Chondrocyte (in vitro differentiated cells): ENCODE measurements at regions not wholly inside any gene's neighbourhood (a gene's known extent, or its start where the extent isn't known, plus 50 kb on each side); places are given as distances from the start of the nearest gene placed in this dataset.

Source experiments
- DNase-seq: peaks from one replicate; pipeline ENCODE4 v3.0.0; 2021; ENCODE audit warnings: mixed read lengths, low spot score
- H3K27ac Mint-ChIP-seq: one replicate; pipeline ENCODE4 v1.8.0; 2021; ENCODE audit warnings: mild to moderate bottlenecking, moderate library complexity, mixed read lengths; ENCODE audit not compliant: unreplicated experiment
- H3K27me3 Mint-ChIP-seq: 2 replicates; pipeline ENCODE4 v1.8.0; 2021; ENCODE audit warnings: low read depth, mixed read lengths
- H3K36me3 Mint-ChIP-seq: 2 replicates; pipeline ENCODE4 v1.8.0; 2021; ENCODE audit warnings: low read depth, mixed read lengths
- H3K4me1 Mint-ChIP-seq: 2 replicates; pipeline ENCODE4 v1.8.0; 2021; ENCODE audit warnings: low read depth, mild to moderate bottlenecking, mixed read lengths
- H3K4me3 Mint-ChIP-seq: one replicate; pipeline ENCODE4 v1.8.0; 2021; ENCODE audit warnings: mild to moderate bottlenecking, moderate library complexity, mixed read lengths; ENCODE audit not compliant: unreplicated experiment
- H3K9me3 Mint-ChIP-seq: 2 replicates; pipeline ENCODE4 v1.8.0; 2021; ENCODE audit warnings: low read depth, mixed read lengths
- CTCF ChIP-seq: fragments of 200-600 bp; sonication (generic); IDR thresholded peaks from 2 replicates; pipeline ENCODE4 v1.5.0; 2021; ENCODE audit warnings: antibody characterized with exemption, mild to moderate bottlenecking, moderate library complexity

DNA sequence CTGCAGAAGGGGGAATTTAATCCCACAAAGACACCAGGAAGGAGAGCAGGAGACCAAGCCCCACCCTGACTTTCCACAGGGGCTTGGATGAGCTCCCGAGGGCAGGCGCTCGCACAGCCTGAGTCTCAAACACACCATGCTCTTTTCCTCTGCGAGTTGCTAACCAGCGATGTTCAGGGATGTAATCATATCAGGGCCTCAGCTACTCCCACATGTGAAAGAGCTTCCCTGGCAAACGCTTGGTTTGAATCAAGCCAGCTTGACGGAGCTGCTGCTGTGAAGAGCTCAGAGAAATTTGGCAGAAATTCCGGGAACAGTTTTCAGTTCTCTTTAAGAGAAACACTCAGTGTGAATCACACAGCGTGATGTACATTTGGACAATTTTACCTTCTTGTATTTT, 385.8 kb downstream of the GALR1 start:
- no peak for TF ChIP-seq CTCF
- no peak for DNase-seq
- Mint-ChIP-seq H3K27ac (no peak overlapping the region), H3K4me3 (no peak overlapping the region), H3K36me3 (no peaks in the 10 kb centered on the region), H3K27me3 (peaks cover 5% of the 10 kb centered on the region), H3K4me1 (no peaks in the 10 kb centered on the region), H3K9me3 (peaks cover 20% of the 10 kb centered on the region)

DNA sequence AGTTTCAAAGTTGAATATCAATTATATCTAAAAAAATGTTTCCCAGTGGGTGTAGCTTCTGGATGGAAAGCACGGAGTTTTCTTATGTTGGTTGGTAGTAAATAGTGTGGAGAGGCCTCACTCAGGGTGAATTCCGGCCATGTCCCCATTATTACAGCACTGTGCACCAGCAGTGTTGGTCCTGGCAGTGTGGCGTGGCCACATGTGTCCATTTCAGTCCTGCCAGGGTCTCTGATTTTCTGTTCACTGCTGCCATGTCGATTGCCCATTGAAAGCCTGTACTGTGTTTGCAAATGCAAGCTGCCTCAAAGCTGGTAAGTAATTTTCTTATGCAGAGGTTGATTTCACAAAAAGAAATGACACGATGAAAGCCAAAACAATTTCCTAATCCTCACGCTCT, 386.2 kb downstream of the GALR1 start:
- Mint-ChIP-seq H3K36me3 (no peaks in the 10 kb centered on the region), H3K4me3 (no peak overlapping the region), H3K27ac (no peak overlapping the region), H3K9me3 (peaks cover 20% of the 10 kb centered on the region), H3K27me3 (peaks cover 5% of the 10 kb centered on the region), H3K4me1 (no peaks in the 10 kb centered on the region)
- DNase-seq, result no peak
- TF ChIP-seq CTCF, result no peak

DNA sequence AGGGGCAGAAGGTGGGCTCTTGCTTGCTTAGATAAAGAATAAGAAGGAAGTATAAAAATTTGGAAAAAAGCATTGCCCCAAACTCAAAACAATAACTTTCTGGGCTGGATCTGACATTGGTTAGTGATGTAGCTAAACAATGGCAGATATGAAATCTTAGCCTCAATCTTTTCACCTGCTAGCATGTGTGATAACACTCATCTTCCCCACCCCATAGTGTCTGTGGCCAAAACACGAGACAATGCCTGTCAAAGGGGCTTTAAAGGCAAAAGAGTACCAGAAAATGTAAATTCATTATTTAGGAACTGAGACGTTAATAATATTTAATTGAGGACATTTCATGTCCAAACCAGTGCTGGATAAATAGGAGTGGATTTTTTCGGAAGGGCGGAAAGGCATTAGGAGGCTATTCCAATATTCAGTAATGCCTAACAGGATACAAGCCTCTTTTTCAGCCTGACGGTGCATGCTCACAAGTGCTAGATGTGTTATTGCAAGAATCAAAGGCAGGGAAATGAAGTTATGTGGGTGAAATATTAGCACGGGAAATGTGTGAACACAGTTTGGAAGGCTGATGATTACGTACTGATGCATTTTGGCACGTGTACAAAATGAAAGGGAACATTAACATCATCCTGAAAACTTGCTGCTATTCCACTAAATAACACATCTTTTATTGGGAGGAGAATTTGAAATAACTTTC, 395.7 kb downstream of the GALR1 start:
- Mint-ChIP-seq H3K4me1 (no peaks in the 10 kb centered on the region), H3K36me3 (no peaks in the 10 kb centered on the region), H3K4me3 (no peak overlapping the region), H3K27ac (no peak overlapping the region), H3K27me3 (peaks cover 14% of the 10 kb centered on the region), H3K9me3 (peaks cover under 1% of the 10 kb centered on the region)
- DNase-seq, result no peak
- TF ChIP-seq CTCF, result no peak

DNA sequence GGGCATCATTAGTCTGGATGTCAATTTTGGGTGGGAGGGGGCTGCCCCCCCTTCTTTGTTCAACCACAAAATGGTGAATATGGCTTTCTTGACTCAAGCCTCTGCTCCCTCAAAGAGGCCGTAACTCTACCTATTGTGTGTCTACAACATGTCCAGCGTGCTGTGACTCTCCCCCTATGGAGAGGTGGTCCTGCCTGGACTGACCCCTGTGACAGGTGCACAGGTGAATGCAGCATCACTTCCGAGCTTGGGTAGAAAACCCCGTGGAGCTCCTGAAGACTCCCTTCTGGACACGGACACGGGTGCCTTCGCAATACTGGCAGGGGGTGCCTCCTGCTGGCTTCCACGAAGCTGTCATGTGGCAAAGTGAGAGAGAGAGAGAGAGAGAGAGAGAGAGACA, 397.8 kb downstream of the GALR1 start:
- H3K4me3 Mint-ChIP-seq, result no peak overlapping the region
- TF ChIP-seq CTCF, result no peak
- H3K9me3 Mint-ChIP-seq, result no peaks in the 10 kb centered on the region
- H3K27me3 Mint-ChIP-seq, result peaks cover 16% of the 10 kb centered on the region
- H3K4me1 Mint-ChIP-seq, result peaks cover 2% of the 10 kb centered on the region
- H3K27ac Mint-ChIP-seq, result no peak overlapping the region
- H3K36me3 Mint-ChIP-seq, result no peaks in the 10 kb centered on the region
- DNase-seq, result no peak

GRCh38 chr18:77648411-77648810, 398.8 kb downstream of the GALR1 start:
- H3K36me3 Mint-ChIP-seq, result no peaks in the 10 kb centered on the region
- peaks cover 2% of the 10 kb centered on the region for H3K4me1 Mint-ChIP-seq

More at GRCh38 chr18:77648411-77648810, 398.8 kb downstream of the GALR1 start:
- Mint-ChIP-seq H3K27ac (no peak overlapping the region), H3K9me3 (no peaks in the 10 kb centered on the region), H3K4me3 (no peak overlapping the region), H3K27me3 (peaks cover 16% of the 10 kb centered on the region)
- TF ChIP-seq CTCF, result no peak
- DNase-seq, result no peak
